Superior temporal gyrus (tissue), 1 donor: ENCODE measurements at regions not wholly inside any gene's neighbourhood (a gene's known extent, or its start where the extent isn't known, plus 50 kb on each side); places are given as distances from the start of the nearest gene placed in this dataset.

ENCODE experiments used
- DNase-seq: peaks from one replicate; pipeline ENCODE4 v3.0.0-alpha.2; 2016; ENCODE audit errors: extremely low spot score

GRCh38 chr10:65482848-65483247 lies 1443.0 kb upstream of the LRRTM3 start:
- no peak for DNase-seq

DNA sequence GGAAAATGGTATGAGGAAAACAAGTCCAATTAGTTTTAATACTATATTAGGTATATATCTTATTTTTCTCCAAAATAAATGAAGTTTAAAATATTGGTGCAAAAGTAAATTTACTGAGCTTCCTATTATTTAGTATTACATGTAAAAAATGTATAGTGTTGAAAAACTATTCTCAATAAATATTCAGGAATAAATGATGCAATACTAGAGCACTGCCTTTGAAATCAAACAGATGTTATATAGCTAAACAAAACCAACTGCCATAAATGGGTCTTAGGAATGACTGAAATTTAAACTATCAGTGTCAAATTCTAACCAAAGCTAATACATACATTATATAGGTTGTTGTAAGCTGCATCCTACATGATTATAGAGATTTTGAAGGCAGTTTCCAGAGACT lies 1434.0 kb upstream of the LRRTM3 start:
- no peak for DNase-seq

DNA sequence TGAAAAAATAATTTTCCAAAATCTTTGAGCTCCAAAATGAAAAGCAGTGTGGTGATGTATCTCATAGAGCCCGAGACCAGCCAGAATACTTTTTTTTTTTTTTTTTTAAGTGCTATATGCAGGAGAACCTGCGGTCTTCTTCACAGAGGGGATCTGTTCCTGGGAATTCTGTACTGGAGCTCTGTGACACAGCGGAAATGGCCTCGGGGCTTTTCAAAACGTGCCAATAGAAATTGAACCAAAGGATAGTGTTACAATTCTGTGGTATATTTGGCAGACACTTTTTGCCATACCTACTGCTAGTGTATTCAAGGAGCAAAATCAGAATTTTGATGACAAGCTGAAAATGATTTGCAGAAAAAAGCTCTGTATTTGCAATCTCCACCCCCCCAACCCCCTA lies 1429.3 kb upstream of the LRRTM3 start:
- DNase-seq, result no peak

DNA sequence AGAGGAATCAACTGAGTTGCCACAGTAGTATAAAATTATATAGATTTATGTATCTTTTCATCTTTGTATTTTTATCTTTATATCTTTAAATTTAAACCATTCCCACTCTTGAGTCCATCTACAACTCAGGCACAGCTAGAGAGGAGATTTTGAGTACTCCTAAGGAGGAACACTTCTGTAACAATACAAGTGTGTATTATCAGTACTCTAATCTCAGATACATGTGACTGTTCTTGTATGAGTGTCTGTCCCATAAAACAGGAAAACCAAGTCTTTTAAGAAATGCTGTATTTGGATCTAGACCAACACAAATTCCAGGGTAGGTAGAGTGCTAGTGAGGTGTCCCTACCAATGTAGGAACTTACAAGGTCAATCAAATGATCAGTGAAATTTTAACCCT lies 1428.0 kb upstream of the LRRTM3 start:
- DNase-seq, result no peak

DNA sequence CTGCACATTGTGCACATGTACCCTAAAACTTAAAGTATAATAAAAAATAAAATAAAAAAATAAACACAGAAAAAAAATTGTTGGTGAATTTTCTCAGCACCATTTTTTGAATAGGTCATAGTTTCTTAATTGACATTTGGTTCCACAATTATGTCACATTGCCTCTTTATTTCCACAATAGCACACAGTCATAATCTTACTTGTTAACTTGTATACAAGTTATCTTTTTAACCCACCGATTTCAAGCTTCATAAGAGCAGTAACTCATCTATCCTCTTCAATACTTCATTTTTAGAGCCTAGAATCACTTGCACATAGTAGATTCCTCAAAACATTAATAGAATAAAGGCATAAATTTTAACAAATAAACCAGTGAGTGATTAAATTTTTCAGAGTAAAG lies 1425.1 kb upstream of the LRRTM3 start:
- DNase-seq, result no peak

GRCh38 chr10:65501259-65501658 lies 1424.6 kb upstream of the LRRTM3 start:
- no peak for DNase-seq

DNA sequence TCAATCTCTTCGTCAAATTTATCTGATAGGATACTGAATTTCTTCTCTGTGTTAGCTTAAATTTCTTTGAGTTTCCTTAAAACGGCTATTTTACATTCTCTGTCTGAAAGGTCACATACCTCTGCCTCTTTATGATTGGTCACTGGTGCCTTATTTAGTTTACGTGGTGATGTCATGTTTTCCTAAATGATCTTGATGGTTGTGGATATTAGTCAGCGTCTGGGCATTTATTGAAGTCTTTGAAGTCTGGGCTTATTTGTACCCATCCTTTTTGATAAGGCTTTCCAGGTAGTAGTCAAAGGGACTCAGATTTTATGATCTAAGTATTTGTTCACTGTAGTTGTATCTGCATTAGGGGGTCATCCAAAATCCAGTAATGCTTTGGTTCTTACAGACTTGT lies 1407.5 kb upstream of the LRRTM3 start:
- DNase-seq, result no peak

DNA sequence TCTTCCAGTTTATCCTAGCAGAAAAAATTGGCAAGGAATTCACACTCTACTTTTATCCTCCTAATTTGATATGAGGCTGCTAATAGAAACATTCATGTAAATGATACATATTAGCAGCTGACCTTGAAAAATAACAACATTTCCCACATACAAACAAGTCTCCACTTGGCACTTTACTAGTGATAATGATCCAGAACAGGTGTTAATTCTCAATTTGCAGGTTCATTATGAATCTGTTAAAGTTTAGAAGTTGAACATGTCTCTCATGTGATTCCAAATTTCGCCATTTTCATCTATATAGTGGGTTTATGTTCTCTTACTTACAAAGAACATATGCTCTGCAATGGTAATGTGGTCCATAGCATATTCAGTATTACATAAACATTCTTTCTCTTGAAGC lies 1396.8 kb upstream of the LRRTM3 start:
- DNase-seq, result no peak

DNA sequence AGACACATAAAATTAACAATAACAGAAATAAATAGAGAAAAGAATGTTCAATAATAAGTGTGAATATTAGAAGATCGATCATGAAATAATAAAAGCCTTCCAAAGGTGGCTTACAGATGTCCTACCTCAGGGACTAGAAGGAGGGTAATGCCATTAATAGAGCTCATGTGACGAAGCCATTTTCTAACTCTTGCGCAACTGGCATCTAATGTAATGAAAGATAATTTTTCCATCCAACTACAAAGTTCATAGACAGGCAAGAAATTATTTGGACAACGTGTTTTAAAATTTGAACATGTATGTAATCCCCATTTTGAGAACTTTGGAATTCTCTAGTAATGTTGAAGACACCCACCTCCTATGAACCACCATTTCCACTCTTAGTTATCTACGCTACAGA lies 1394.3 kb upstream of the LRRTM3 start:
- DNase-seq, result no peak

DNA sequence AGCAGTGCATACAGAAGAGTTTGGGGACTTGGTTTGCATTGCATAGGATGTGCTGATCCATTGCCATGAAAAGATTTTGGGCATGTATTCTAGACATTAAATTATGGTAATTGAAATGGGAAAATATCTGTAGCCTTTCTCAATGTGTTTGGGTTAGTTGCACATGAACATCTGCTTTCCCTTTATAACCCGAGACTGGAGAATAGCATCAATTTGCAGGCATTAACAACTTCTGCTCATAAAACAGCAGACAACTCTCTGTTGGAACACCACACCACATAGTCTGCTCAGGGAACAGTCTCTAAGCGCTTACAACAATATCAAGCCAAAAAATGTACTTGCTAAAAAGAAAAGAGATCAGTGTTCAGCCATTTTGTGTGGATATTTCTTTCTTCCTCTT lies 1391.1 kb upstream of the LRRTM3 start:
- DNase-seq, result peak; percentile 18

GRCh38 chr10:65544756-65545155 lies 1381.1 kb upstream of the LRRTM3 start:
- no peak for DNase-seq

GRCh38 chr10:65548001-65548400 lies 1377.8 kb upstream of the LRRTM3 start:
- no peak for DNase-seq

DNA sequence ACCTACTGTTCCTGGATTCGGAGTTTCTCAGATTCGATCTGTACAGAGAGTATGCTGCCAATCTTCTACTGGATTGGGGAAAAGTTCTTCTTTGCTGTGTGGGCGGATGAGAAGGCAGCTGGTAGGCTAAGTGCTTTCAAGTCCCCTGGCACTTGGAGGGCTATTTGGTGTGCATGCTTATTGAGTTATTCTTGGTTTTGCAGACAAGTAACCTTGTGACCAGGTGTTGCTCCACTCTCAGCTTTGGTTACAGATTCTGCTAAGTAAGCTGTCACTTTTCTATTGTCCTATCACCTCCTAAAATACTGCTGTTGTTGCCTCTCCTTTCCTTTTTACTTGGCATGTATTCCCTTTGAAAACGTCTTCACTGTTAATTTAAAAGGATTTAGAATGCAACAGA lies 1375.1 kb upstream of the LRRTM3 start:
- DNase-seq, result no peak

DNA sequence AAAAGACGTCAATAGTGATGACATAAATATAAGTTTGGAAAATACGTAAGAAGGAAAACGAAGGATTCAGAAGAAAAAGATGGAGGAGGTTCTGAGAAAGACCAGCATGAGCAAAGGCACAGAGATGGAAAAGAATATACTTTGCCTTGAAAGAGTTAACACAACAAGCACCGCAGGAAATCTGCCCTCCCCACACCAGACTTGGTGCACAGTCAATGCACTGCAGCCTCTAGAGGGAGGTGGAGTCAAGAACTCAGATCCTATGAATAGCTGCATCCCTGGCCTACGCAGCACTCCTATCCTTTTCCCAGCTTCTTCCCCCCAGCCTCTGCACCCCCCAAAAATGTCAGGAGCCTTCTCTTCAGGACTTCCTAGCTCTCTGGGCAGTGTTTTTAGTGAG lies 1370.6 kb upstream of the LRRTM3 start:
- DNase-seq, result no peak

GRCh38 chr10:65556006-65556405 lies 1369.8 kb upstream of the LRRTM3 start:
- DNase-seq, result no peak

DNA sequence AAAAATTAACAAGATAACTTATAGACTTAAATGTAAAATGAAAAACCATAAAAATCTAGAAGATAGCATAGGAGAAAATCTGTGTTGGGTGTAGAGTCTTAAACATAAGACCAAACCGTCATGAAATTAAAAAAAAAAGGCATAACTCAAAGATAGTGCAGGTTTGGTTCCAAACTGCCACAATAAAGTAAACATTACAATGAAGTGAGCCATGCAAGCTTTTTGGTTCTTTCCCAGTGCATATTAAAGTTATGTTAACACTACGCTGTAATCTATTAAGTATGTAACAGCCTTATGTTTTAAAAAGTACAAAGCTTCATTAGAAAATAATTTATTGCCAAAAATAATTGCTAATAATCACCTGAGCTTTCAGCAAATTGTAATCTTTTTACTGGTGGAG lies 1366.5 kb upstream of the LRRTM3 start:
- DNase-seq, result no peak

- no peak for DNase-seq
These were observed 1360.6 kb upstream of the LRRTM3 start for GRCh38 chr10:65565246-65565645.

- no peak for DNase-seq
These were observed 1358.9 kb upstream of the LRRTM3 start for GRCh38 chr10:65566906-65567305.

DNA sequence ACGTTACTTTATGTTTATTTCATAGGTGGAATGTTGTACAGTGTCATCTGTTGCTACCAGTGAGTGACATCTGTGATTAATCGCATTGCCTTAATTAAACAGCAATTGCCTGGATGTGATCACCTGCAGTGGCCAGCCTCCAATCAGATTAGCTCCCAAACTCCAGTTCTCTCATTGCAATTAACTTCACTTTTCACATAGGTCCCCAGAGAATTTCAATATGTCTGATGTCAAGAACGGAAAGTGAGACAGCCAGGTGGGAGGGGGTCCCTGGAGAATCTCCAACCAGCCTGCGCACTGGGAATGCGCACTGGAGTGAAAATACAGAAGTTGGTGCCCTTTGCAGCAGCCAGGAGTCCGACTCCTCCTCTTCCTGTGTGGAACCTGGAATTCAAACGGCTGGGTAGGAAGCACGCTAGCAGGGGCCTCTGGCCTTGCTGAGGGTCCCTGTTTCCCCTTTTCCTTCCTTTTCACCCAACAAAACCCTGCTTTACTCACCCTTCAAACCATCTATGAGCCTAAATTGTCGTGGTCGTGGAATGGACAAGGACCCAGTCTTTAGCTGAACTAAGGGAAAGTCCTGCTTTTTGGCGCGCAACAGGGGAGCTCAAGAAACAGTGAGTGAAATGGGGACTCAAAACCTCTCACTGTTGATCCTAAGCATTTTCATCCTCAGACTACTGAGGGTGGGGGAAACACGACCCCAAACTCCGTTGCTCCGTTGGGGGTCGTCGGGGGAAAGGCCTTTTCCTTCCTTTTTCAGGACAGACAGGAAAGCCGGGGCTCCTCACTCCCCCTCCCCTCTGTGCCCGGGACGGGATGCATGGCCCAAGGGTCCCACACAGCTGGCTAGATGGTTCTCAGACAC lies 1355.5 kb upstream of the LRRTM3 start:
- DNase-seq, result no peak

- DNase-seq, result no peak
These were observed 1354.7 kb upstream of the LRRTM3 start for GRCh38 chr10:65571011-65571570.

DNA sequence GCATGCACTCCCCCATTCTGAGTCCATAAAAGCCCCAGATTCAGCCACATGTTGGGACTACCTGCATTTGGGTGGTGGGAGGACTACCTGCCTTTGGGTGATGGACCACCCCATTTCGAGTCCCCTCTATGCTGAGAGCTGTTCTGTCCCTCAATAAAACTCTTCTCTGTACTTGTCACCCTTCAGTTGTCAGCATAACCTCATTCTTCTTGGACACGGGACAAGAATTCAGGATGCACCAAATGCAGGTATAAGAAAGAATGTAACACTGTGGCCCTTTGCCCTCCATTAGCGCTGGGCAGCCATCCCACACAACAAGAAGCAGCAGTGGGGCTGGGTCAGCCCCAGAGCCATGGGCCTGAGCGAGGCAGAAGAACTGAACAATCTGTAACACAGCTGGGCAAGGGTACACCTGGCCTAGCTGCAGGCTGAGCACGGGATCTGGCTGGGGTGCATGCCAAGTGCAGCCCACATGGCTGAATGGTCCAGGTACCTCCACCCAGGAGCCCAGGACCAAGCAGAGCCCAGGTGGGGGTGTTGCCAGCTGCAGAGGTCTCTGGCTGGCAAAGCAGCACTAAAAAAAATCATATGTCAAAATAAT lies 1344.3 kb upstream of the LRRTM3 start:
- no peak for DNase-seq

GRCh38 chr10:65602182-65602865 lies 1323.5 kb upstream of the LRRTM3 start:
- no peak for DNase-seq

- peak; percentile 26 for DNase-seq
These were observed 1314.2 kb upstream of the LRRTM3 start for GRCh38 chr10:65611592-65611991.
